HepG2 (cell line): ENCODE measurements at regions not wholly inside any gene's neighbourhood (a gene's known extent, or its start where the extent isn't known, plus 50 kb on each side); places are given as distances from the start of the nearest gene placed in this dataset.

Source experiments
- ATAC-seq: fragments of 200-7000 bp; cut with Tn5 transposase; 3 replicates; pipeline ENCODE4 v1.9.1; 2020; ENCODE audit warnings: mild to moderate bottlenecking, moderate library complexity
- BruUV-seq: library from RNA; stranded (reverse); fragments of 400-500 nt; replicated peaks from 2 replicates; lab custom pipeline; 2021; lab: Mats Ljungman, UMichigan
- CTCF ChIA-PET: fragments of 300-600 bp; formaldehyde crosslinking; extraction: SDS; loops from one replicate; lab custom pipeline; 2021; ENCODE audit warnings: low total read pairs, inconsistent platforms, low intra/inter-chr PET ratio; lab: Yijun Ruan, JAX
- POLR2A ChIA-PET: fragments of 350-600 bp; sonication (Branson Sonifier 250); formaldehyde crosslinking; loops from one replicate; lab custom pipeline; 2020; ENCODE audit warnings: antibody characterized with exemption, inconsistent platforms; lab: Yijun Ruan, JAX
- DNase-seq: peaks from one replicate; pipeline ENCODE4 v3.0.0-alpha.2; 2015; ENCODE audit warnings: low spot score
- FAIRE-seq: peaks from 3 replicates; lab custom pipeline; 2011; peaks lifted over from hg19 to GRCh38; lab: Jason Lieb, UNC
- H2AFZ ChIP-seq: one replicate; pipeline ENCODE4 v1.6.1; 2011; ENCODE audit warnings: low read length, inconsistent platforms
- H3K27ac ChIP-seq: fragments of 300-600 bp; 3 replicates; pipeline ENCODE4 v1.8.0; 2011; ENCODE audit warnings: mixed run types, mild to moderate bottlenecking, mixed read lengths, low read length, inconsistent platforms; ENCODE audit not compliant: insufficient read depth; ENCODE audit errors: extremely low read length
- H3K27me3 ChIP-seq, 2 experiments: fragments of 200-600 bp in 1 of 2; 2 replicates in 1 of 2; 3 replicates in 1 of 2; pipeline versions ENCODE4 v1.6.0 to v1.8.0; 2011; ENCODE audit warnings: low read length in 2 of 2, mild to moderate bottlenecking in 2 of 2, moderate library complexity in 2 of 2, inconsistent platforms in 1 of 2; ENCODE audit not compliant: insufficient read depth in 2 of 2, control insufficient read depth in 1 of 2
- H3K36me3 ChIP-seq, 2 experiments: fragments of 200-600 bp in 1 of 2; replicated peaks in 1 of 2; 2 replicates in 1 of 2; 3 replicates in 1 of 2; pipeline versions ENCODE4 v1.5.1 to v1.8.0; 2011; ENCODE audit warnings: low read length in 2 of 2, inconsistent platforms in 1 of 2; ENCODE audit not compliant: insufficient read depth in 2 of 2, control insufficient read depth in 1 of 2
- H3K4me1 ChIP-seq: 2 replicates; pipeline ENCODE4 v1.5.1; 2012; ENCODE audit warnings: low read length, inconsistent platforms; ENCODE audit not compliant: insufficient read depth
- H3K4me2 ChIP-seq: 2 replicates; pipeline ENCODE4 v1.6.0; 2011; ENCODE audit warnings: low read depth, low read length, inconsistent platforms
- H3K4me3 ChIP-seq, 3 experiments: fragments of 200-600 bp in 1 of 3; sonication (generic), shearing (Covaris generic) in 1 of 3; replicated peaks in 1 of 3; 2 replicates each; pipeline ENCODE4 v1.5.1; 2011 to 2016; ENCODE audit warnings: low read length in 3 of 3, inconsistent platforms in 2 of 3, low read depth in 2 of 3, mild to moderate bottlenecking in 2 of 3, control low read depth in 1 of 3, mixed read lengths in 1 of 3; ENCODE audit not compliant: insufficient read depth in 1 of 3
- H3K79me2 ChIP-seq: one replicate; pipeline ENCODE4 v1.6.1; 2011; ENCODE audit warnings: low read length, inconsistent platforms; ENCODE audit not compliant: insufficient read depth
- H3K9ac ChIP-seq: 2 replicates; pipeline ENCODE4 v1.6.0; 2011; ENCODE audit warnings: mild to moderate bottlenecking, low read depth, low read length, inconsistent platforms; ENCODE audit not compliant: insufficient read depth
- H3K9me3 ChIP-seq: 2 replicates; pipeline ENCODE4 v1.5.1; 2012; ENCODE audit warnings: mild to moderate bottlenecking, low read length
- H4K20me1 ChIP-seq: 2 replicates; pipeline ENCODE4 v1.6.0; 2011; ENCODE audit warnings: inconsistent platforms, mild to moderate bottlenecking, low read length, moderate library complexity; ENCODE audit not compliant: insufficient read depth
- HMG20B ChIP-seq: conservative IDR thresholded peaks from 2 replicates; pipeline ENCODE4 v1.6.1; 2016; ENCODE audit warnings: missing genetic modification reagents, missing compliant biosample characterization
- KLF6 ChIP-seq: IDR thresholded peaks from 2 replicates; pipeline ENCODE4 v1.8.0; 2016; ENCODE audit warnings: missing biosample characterization, missing genetic modification reagents
- MAFF ChIP-seq: IDR thresholded peaks from 2 replicates; pipeline ENCODE4 v1.6.1; 2011; ENCODE audit warnings: low read depth, low read length, improper control_type of control experiment
- MAFK ChIP-seq, 2 experiments: IDR thresholded peaks in 1 of 2; conservative IDR thresholded peaks in 1 of 2; 2 replicates each; pipeline ENCODE4 v1.6.1; 2011; ENCODE audit warnings: improper control_type of control experiment in 2 of 2, low read length in 2 of 2
- PHB2 ChIP-seq: fragments of 450-650 bp; IDR thresholded peaks from 2 replicates; pipeline ENCODE4 v1.6.1; 2018; ENCODE audit not compliant: partially characterized antibody
- ZNF33A ChIP-seq: sonication (generic); formaldehyde crosslinking; IDR thresholded peaks from 2 replicates; pipeline ENCODE4 v1.5.1; 2020; ENCODE audit warnings: missing genetic modification reagents, mild to moderate bottlenecking, moderate library complexity, borderline replicate concordance
- ZNF546 ChIP-seq: sonication (generic); formaldehyde crosslinking; conservative IDR thresholded peaks from 2 replicates; pipeline ENCODE4 v1.8.1; 2023; ENCODE audit warnings: mild to moderate bottlenecking, missing genetic modification reagents
- in situ Hi-C: cut with HindIII; loops from 2 replicates; pipeline ENCODE4 v1.10.0; 2017; ENCODE audit warnings: low pct_unique_long_range_greater_than_20kb; ENCODE audit not compliant: extremely low pct_ligation_motif_present
- intact Hi-C: fragments of 100-400 bp; cut with micrococcal nuclease; formaldehyde crosslinking; loops from one replicate; pipeline ENCODE4 v1.10.0; 2022; ENCODE audit not compliant: unreplicated experiment

GRCh38 chr12:77439749-77440148 lies 374.4 kb upstream of the E2F7 start:
- TF ChIP-seq PHB2 (no peak), ZNF33A (no peak), KLF6 (CRISPR knock-in tag) (no peak), MAFK (conservative IDR thresholded peaks at IDR 0.05 in 1 of 2, IDR thresholded peaks at IDR 0.05 in 1 of 2; ENCODE audit: low read length in 2 of 2) (peak; percentile 71 to 89), MAFF (peak; percentile 75), HMG20B (CRISPR knock-in tag) (no peak)
- TF ChIP-seq, all 625 proteins: peak for 2
- Histone ChIP-seq H3K9ac (no peak overlapping the region), H2AFZ (no peak overlapping the region), H3K4me1 (no peaks in the 10 kb centered on the region), H3K4me3 (no peak overlapping the region), H4K20me1 (no peaks in the 10 kb centered on the region), H3K27me3 (no peaks in the 10 kb centered on the region), H3K27ac (no peak overlapping the region), H3K79me2 (no peaks in the 10 kb centered on the region), H3K36me3 (no peaks in the 10 kb centered on the region), H3K9me3 (no peaks in the 10 kb centered on the region), H3K4me2 (no peak overlapping the region)
- ChIA-PET CTCF (no interaction called here), POLR2A (no interaction called here)
- FAIRE-seq = no peak
- DNase-seq = no peak
- no TSS peak for BruUV-seq
- intact Hi-C loops (no loop called here), in situ Hi-C loops (no loop called here)
- ATAC-seq = no peak

GRCh38 chr12:77438644-77439043 lies 373.3 kb upstream of the E2F7 start:
- H3K27ac ChIP-seq = no peak overlapping the region
- no peak overlapping the region for H2AFZ ChIP-seq
- no peak overlapping the region for H3K9ac ChIP-seq
- H3K4me3 ChIP-seq = no peak overlapping the region
- no peaks in the 10 kb centered on the region for H3K36me3 ChIP-seq
- POLR2A ChIA-PET = no interaction called here
- no peaks in the 10 kb centered on the region for H3K27me3 ChIP-seq
- no TSS peak for BruUV-seq
- DNase-seq = no peak
- CTCF ChIA-PET = no interaction called here
- TF ChIP-seq MAFF (peak; percentile 70), ZNF546 (CRISPR knock-in tag) (no peak), MAFK (conservative IDR thresholded peaks at IDR 0.05 in 1 of 2, IDR thresholded peaks at IDR 0.05 in 1 of 2; ENCODE audit: low read length in 2 of 2) (peak; percentile 76 to 88)
- no peak for ATAC-seq
- H3K9me3 ChIP-seq = no peaks in the 10 kb centered on the region
- FAIRE-seq = no peak
- in situ Hi-C loops (no loop called here), intact Hi-C loops (no loop called here)
- H3K4me2 ChIP-seq = no peak overlapping the region
- no peaks in the 10 kb centered on the region for H3K4me1 ChIP-seq
- H4K20me1 ChIP-seq = no peaks in the 10 kb centered on the region
- H3K79me2 ChIP-seq = no peaks in the 10 kb centered on the region
